Panc1 (cell line): ENCODE measurements at regions not wholly inside any gene's neighbourhood (a gene's known extent, or its start where the extent isn't known, plus 50 kb on each side); places are given as distances from the start of the nearest gene placed in this dataset.

Experiments used
- ATAC-seq: fragments of 200-7000 bp; cut with Tn5 transposase; 2 replicates; pipeline ENCODE4 v1.9.1; 2020; ENCODE audit warnings: mild to moderate bottlenecking, moderate library complexity
- BruUV-seq: library from RNA; stranded (reverse); fragments of 400-500 nt; replicated peaks from 2 replicates; lab custom pipeline; 2021; lab: Mats Ljungman, UMichigan
- CTCF ChIA-PET: fragments of 300-600 bp; sonication (Branson Sonifier 250); formaldehyde crosslinking; loops from one replicate; lab custom pipeline; 2022; ENCODE audit warnings: antibody characterized with exemption; lab: Charles Lee
- POLR2A ChIA-PET: fragments of 300-600 bp; sonication (Branson Sonifier 250); formaldehyde crosslinking; loops from one replicate; lab custom pipeline; 2022; ENCODE audit warnings: antibody characterized with exemption; lab: Charles Lee
- DNase-seq: peaks from one replicate; pipeline ENCODE4 v3.0.0-alpha.2; 2010; ENCODE audit warnings: low read depth, low spot score
- H3K27ac ChIP-seq: 2 replicates; pipeline ENCODE4 v1.5.1; 2011; ENCODE audit warnings: mild to moderate bottlenecking, low read length, inconsistent platforms
- H3K27me3 ChIP-seq: fragments of 200-500 bp; sonication (Bioruptor generic); 2 replicates; pipeline ENCODE4 v1.6.0; 2014; ENCODE audit warnings: low read length, inconsistent platforms; ENCODE audit not compliant: control insufficient read depth, insufficient read depth
- H3K36me3 ChIP-seq: fragments of 200-500 bp; sonication (Bioruptor generic); 2 replicates; pipeline ENCODE4 v1.5.1; 2014; ENCODE audit warnings: inconsistent platforms, mild to moderate bottlenecking, low read length, moderate library complexity; ENCODE audit not compliant: control insufficient read depth, insufficient read depth
- H3K4me1 ChIP-seq: 2 replicates; pipeline ENCODE4 v1.5.1; 2011; ENCODE audit warnings: inconsistent platforms, mild to moderate bottlenecking, low read length, moderate library complexity; ENCODE audit not compliant: control insufficient read depth, insufficient read depth
- H3K4me3 ChIP-seq, 2 experiments: 2 replicates each; pipeline ENCODE4 v1.5.1; 2011 to 2012; ENCODE audit warnings: low read depth in 2 of 2, low read length in 2 of 2, mild to moderate bottlenecking in 2 of 2, inconsistent platforms in 1 of 2, moderate library complexity in 1 of 2
- H3K9me3 ChIP-seq: fragments of 200-500 bp; sonication (Bioruptor generic); 2 replicates; pipeline ENCODE4 v1.5.1; 2014; ENCODE audit warnings: low read depth, mild to moderate bottlenecking, inconsistent platforms, low read length, moderate library complexity; ENCODE audit not compliant: control insufficient read depth, insufficient read depth
- CTCF ChIP-seq: fragments of 450-650 bp; IDR thresholded peaks from 2 replicates; pipeline ENCODE4 v1.5.1; 2017; ENCODE audit warnings: mild to moderate bottlenecking
- POLR2AphosphoS5 ChIP-seq: IDR thresholded peaks from 2 replicates; pipeline ENCODE4 v1.6.1; 2012; ENCODE audit warnings: mild to moderate bottlenecking, low read depth, low read length, moderate library complexity
- REST ChIP-seq, 2 experiments: IDR thresholded peaks; 2 replicates each; pipeline ENCODE4 v1.6.1; 2011 to 2012; ENCODE audit warnings: low read depth in 2 of 2, control low read depth in 1 of 2, low read length in 1 of 2, mild to moderate bottlenecking in 1 of 2, moderate library complexity in 1 of 2; ENCODE audit not compliant: insufficient read depth in 1 of 2
- SIN3A ChIP-seq: IDR thresholded peaks from 2 replicates; pipeline ENCODE4 v1.6.1; 2012; ENCODE audit warnings: low read depth, mild to moderate bottlenecking, low read length, moderate library complexity, borderline replicate concordance; ENCODE audit not compliant: insufficient read depth
- TCF7L2 ChIP-seq: IDR thresholded peaks from 2 replicates; pipeline ENCODE4 v1.6.1; 2011; ENCODE audit warnings: mild to moderate bottlenecking, low read depth, low read length, inconsistent platforms
- in situ Hi-C: cut with HindIII; loops from 2 replicates; pipeline ENCODE4 v1.10.0; 2016; ENCODE audit warnings: low sequenced_read_pairs, low pct_unique_long_range_greater_than_20kb
- intact Hi-C: fragments of 100-400 bp; cut with micrococcal nuclease; formaldehyde crosslinking; loops from one replicate; pipeline ENCODE4 v1.10.0; 2022; ENCODE audit not compliant: unreplicated experiment

GRCh38 chr7:3151784-3152183 is 108.1 kb upstream of the CARD11 start:
- DNase-seq (no peak), ATAC-seq (no peak)
- BruUV-seq: no TSS peak
- no peaks in the 10 kb centered on the region for H3K36me3 ChIP-seq
- H3K9me3 ChIP-seq: no peaks in the 10 kb centered on the region
- no peak overlapping the region for H3K4me3 ChIP-seq
- intact Hi-C loops: loop anchor here (5.0 kb wide), 1 partner anchor 264 kb away; no protein-coding TSS in a partner anchor
- no peaks in the 10 kb centered on the region for H3K27me3 ChIP-seq
- ChIA-PET POLR2A (no interaction called here), CTCF (interaction anchor here (0.7 kb wide), 1 partner anchor 368 kb away, joined by 8 read pairs; no protein-coding TSS in a partner anchor)
- TF ChIP-seq TCF7L2 (no peak), CTCF (no peak), POLR2AphosphoS5 (no peak), REST (IDR thresholded peaks at IDR 0.05; ENCODE audit: insufficient read depth in 1 of 2, low read depth in 2 of 2, low read length in 1 of 2) (no peak), SIN3A (no peak)
- no peaks in the 10 kb centered on the region for H3K4me1 ChIP-seq
- no peak overlapping the region for H3K27ac ChIP-seq
- in situ Hi-C loops: no loop called here

- intact Hi-C loops: loop anchor here (5.0 kb wide), 1 partner anchor 265 kb away; no protein-coding TSS in a partner anchor
- Histone ChIP-seq H3K4me3 (no peak overlapping the region), H3K36me3 (no peaks in the 10 kb centered on the region), H3K27me3 (no peaks in the 10 kb centered on the region), H3K9me3 (no peaks in the 10 kb centered on the region), H3K4me1 (no peaks in the 10 kb centered on the region), H3K27ac (no peak overlapping the region)
- in situ Hi-C loops: no loop called here
- DNase-seq (no peak), ATAC-seq (no peak)
- CTCF ChIA-PET: interaction anchor here (0.7 kb wide), 1 partner anchor 369 kb away, joined by 8 read pairs; no protein-coding TSS in a partner anchor
- TF ChIP-seq TCF7L2 (no peak), SIN3A (no peak)
- BruUV-seq: no TSS peak
- POLR2A ChIA-PET: no interaction called here
These were observed 109.0 kb upstream of the CARD11 start for GRCh38 chr7:3152714-3153113.

GRCh38 chr7:3153118-3153517 is 109.5 kb upstream of the CARD11 start:
- Histone ChIP-seq H3K4me3 (no peak overlapping the region), H3K36me3 (no peaks in the 10 kb centered on the region), H3K9me3 (no peaks in the 10 kb centered on the region), H3K27ac (no peak overlapping the region), H3K27me3 (no peaks in the 10 kb centered on the region), H3K4me1 (no peaks in the 10 kb centered on the region)
- no TSS peak for BruUV-seq
- intact Hi-C loops (loop anchor here (5.0 kb wide), 1 partner anchor 266 kb away; no protein-coding TSS in a partner anchor), in situ Hi-C loops (no loop called here)
- POLR2A ChIA-PET: no interaction called here
- DNase-seq: no peak
- TF ChIP-seq CTCF (no peak), SIN3A (no peak), POLR2AphosphoS5 (no peak), REST (IDR thresholded peaks at IDR 0.05; ENCODE audit: insufficient read depth in 1 of 2, low read depth in 2 of 2, low read length in 1 of 2) (no peak), TCF7L2 (no peak)
- CTCF ChIA-PET: no interaction called here
- ATAC-seq: no peak
